ENCODE measurements at regions not wholly inside any gene's neighbourhood (a gene's known extent, or its start where the extent isn't known, plus 50 kb on each side); places are given as distances from the start of the nearest gene placed in this dataset.

GRCh38 chr12:93944911-93945310 is 203.5 kb upstream of the PLXNC1 start:
- DNase-seq (ENCODE audit: low read depth in 2 of 2): no peak

DNA sequence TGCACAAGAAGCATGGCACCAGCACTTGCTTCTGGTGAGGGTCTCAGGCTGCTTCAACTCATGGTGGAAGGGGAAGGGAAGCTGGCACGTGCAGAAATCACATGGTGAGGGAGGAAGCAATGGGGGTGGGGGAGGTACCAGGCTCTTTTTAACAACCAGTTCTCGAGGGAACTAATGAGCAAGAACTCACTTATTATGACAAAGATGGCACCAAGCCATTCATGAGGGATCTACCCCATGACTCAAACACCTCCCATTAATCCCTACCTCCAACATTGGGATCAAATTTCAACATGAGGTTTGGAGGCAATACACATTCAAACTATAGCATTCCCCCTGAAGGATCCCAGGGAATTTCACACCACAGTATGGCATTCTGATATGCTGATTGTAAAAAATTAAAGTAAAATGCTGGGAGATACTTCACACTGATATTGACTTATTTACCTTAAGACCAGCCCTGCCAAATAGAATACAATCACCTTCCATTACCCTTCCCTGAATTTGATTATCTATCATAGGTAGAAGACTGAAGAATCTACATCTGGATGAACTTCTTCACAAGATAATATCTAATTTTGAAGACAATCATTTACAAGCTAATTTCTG is 201.7 kb upstream of the PLXNC1 start:
- no peak for DNase-seq (ENCODE audit: low read depth in 2 of 2)

DNA sequence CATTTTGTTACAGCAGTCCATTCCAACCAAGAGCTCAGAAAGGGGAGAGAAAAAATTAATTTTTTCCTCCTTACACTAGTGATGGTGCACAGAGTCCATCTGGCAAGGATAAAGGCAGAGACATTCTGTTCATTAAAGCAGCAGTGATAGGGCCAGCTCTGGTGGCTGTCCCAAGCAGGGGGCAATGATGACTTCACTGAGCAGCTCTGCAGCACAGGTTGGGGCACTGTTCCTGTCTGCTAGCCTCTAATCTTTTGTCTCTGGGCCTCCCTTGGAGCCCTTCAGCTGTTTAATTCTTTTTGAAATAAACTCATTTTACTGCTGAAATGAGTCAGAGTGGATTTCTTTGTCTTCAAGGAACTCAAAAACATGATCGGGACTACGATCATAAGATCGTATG is 200.9 kb upstream of the PLXNC1 start:
- DNase-seq (ENCODE audit: low read depth in 2 of 2): no peak

- no peak for DNase-seq (ENCODE audit: low read depth in 2 of 2)
These were observed 198.1 kb upstream of the PLXNC1 start for GRCh38 chr12:93950311-93950710.

GRCh38 chr12:93954166-93955112 is 193.9 kb upstream of the PLXNC1 start:
- no peak for DNase-seq (ENCODE audit: low read depth in 2 of 2)

DNA sequence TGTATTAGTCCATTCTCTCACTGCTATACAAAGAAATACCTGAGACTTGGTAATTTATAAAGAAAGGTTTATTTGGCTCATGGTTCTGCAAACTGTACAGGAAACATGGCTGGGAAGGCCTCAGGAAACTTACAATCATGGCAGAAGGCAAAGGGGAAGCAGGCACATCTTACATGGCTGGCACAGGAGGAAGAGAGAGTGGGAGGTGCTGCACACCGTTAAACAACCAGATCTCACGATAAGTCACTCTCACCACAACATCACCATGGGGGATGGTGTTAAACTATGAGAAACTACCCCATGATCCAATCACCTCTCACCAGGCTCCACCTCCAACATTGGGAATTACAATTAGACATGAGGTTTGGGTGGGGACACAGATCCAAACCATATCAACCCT is 191.8 kb upstream of the PLXNC1 start:
- no peak for DNase-seq (ENCODE audit: low read depth in 2 of 2)

- DNase-seq (ENCODE audit: low read depth in 2 of 2): no peak
These were observed 191.2 kb upstream of the PLXNC1 start for GRCh38 chr12:93957168-93957567.

GRCh38 chr12:93957870-93958269 is 190.5 kb upstream of the PLXNC1 start:
- DNase-seq (ENCODE audit: low read depth in 2 of 2): no peak

GRCh38 chr12:93959657-93960056 is 188.7 kb upstream of the PLXNC1 start:
- no peak for DNase-seq (ENCODE audit: low read depth in 2 of 2)

- DNase-seq (ENCODE audit: low read depth in 2 of 2): no peak
These were observed 187.9 kb upstream of the PLXNC1 start for GRCh38 chr12:93960521-93960920.

DNA sequence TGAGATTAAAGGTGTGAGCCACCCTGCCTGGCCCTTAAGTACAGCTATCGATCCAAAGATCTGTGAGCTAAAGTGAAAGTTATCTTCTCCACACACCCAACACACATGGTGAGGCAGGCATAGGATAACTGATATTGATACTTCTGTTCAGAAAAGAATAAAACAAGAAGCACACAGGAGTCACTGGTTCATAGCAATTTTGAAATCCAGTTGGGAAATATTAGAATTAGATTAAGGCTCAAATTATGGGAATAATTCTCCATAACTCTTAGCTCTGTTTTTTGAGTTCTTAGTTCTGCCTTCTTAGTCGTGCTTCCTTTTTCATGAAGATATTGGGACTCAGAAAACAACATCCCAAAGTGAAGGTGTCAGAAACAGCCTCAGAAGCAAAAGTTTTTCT is 186.0 kb upstream of the PLXNC1 start:
- DNase-seq (ENCODE audit: low read depth in 2 of 2): no peak

- DNase-seq (ENCODE audit: low read depth in 2 of 2): no peak
These were observed 183.4 kb upstream of the PLXNC1 start for GRCh38 chr12:93964936-93965335.

- DNase-seq (ENCODE audit: low read depth in 2 of 2): no peak
These were observed 181.8 kb upstream of the PLXNC1 start for GRCh38 chr12:93966516-93967133.

DNA sequence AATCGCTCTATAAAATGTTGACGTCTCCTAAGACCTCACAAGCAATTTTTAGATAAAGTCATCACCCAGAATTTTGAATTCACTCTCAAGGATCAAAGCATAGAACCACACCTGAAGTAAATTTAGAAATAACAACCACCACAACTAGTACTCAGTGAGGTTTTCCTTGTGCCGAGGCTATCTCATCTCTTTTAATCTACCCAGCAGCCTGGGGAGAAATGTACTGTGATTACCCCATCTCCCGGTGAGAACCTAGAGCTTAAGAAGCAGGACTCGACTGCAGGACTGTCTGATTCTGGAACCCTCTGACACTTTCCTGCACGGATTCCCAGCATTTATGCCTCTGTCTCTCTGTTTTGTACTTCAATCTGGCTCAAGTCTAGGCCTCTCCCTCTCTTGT is 180.9 kb upstream of the PLXNC1 start:
- no peak for DNase-seq (ENCODE audit: low read depth in 2 of 2)

- DNase-seq (ENCODE audit: low read depth in 2 of 2): no peak
These were observed 179.7 kb upstream of the PLXNC1 start for GRCh38 chr12:93968536-93969285.

DNA sequence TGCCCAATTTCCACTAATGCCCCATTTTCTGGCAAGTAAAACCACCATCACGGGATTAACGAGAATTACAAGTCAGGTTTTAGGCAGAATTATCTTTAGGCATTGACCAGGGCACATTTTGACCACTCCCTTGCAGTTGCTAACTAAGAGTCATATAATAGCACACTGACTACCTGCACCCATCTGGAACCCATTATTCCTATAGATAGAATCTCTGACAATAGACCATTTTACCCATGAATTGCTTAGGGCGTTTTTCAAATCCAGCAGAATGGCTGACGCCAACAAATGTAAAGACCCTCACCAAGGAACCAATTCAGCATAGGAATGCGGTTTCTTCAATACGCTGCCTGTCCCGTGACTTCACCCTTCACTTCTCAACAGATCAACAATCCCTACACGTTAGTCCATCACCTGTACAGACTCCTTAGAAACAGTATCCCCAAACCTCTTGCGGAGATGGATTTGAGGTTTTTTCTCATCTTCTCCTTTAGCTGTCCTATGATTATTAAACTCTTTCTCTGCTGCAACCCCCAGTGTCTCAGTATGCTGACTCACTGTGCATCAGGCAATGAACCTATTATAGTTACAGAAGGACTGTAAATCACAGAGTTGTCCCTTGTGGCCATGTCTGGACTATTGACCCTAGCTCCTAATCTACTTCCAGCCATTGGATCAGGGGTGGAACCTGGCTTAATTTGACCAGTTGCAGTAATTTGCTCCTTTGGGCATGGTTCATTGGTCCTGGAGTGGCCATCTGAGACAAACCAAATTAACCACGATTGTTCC is 177.3 kb upstream of the PLXNC1 start:
- DNase-seq (ENCODE audit: low read depth in 2 of 2): no peak

- DNase-seq (ENCODE audit: low read depth in 2 of 2): no peak
These were observed 175.8 kb upstream of the PLXNC1 start for GRCh38 chr12:93972411-93973208.

GRCh38 chr12:93974252-93974651 is 174.1 kb upstream of the PLXNC1 start:
- no peak for DNase-seq (ENCODE audit: low read depth in 2 of 2)

- DNase-seq (ENCODE audit: low read depth in 2 of 2): no peak
These were observed 172.4 kb upstream of the PLXNC1 start for GRCh38 chr12:93976024-93976423.

GRCh38 chr12:93977081-93977480 is 171.3 kb upstream of the PLXNC1 start:
- DNase-seq (ENCODE audit: low read depth in 2 of 2): no peak

All from stimulated activated CD4-positive, alpha-beta T cell treated with anti-CD3 and anti-CD28 coated beads, Interleukin-12 subunit alpha, Interleukin-12 subunit beta, amount 100 ng/mL, for 24 hours (primary cell).